ENCODE measurements at regions not wholly inside any gene's neighbourhood (a gene's known extent, or its start where the extent isn't known, plus 50 kb on each side); places are given as distances from the start of the nearest gene placed in this dataset.

DNA sequence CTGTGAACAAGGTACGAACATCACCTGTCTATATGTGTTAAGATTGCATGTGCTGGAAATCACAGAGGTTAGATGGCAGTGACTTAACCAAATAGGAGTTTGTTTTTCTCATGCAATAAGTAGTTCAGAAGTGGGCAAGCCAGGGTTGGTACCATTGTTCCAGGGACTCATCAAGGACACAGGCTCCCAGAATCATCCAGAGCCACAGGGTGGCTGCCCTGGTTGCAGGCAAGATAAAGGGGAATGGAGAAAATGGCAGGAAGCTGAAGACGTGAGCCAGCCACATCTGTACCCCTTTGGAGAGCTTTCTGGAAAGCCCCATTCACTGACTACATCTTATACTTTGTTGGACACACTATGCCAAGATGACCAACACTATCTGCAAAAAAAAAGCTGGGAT is 126.0 kb upstream of the IL12B start:
- DNase-seq (ENCODE audit: low read depth) = no peak

- DNase-seq (ENCODE audit: low read depth) = no peak
Measured at GRCh38 chr5:159456722-159457465, 126.6 kb upstream of the IL12B start.

DNA sequence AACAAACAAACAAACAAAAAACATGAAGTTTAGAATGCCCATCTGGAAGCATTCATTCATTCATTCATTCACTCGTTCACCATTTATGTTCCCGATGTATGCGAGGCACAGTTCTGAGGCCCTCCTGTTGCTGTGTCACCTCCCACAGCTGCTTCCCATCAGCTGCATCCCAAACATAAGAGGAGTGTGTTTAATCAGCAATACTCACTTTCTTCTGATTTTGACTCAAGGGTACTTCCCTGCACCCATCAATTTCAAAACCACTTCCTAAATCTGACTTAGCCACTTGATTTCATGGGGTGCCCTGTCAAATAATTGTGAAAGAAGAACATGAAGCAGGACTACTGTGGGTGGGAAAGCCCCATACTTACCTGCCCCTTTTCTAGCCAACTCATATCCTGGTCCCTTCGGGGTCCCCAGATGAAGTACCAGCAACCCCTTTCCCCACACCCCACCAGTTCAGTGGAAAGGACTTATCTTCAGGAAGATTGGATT is 128.0 kb upstream of the IL12B start:
- DNase-seq (ENCODE audit: low read depth) = no peak

DNA sequence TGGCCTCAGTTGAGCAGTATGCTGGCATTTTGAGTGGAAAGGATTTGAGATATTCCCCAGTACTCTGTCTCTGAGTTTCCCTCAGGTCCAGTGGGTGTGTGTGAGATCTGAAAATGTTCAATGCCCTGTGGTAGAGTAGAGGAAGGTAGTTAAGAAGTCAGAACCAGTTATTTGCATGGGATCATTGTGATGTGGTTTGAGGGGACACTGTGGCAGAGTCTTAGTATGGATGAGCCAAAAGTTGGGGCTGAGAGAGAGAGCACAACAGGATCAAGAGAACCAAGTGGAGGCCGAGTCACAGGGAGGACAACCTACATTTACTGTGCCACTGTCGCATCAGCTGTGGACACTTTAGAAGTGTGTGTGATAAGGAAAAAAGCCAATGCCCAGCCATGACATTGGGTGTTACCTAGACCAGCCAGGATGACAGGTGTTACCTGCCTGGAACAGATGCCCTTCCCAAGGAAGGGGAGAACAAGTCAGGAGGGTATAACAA is 128.9 kb upstream of the IL12B start:
- no peak for DNase-seq (ENCODE audit: low read depth)

DNA sequence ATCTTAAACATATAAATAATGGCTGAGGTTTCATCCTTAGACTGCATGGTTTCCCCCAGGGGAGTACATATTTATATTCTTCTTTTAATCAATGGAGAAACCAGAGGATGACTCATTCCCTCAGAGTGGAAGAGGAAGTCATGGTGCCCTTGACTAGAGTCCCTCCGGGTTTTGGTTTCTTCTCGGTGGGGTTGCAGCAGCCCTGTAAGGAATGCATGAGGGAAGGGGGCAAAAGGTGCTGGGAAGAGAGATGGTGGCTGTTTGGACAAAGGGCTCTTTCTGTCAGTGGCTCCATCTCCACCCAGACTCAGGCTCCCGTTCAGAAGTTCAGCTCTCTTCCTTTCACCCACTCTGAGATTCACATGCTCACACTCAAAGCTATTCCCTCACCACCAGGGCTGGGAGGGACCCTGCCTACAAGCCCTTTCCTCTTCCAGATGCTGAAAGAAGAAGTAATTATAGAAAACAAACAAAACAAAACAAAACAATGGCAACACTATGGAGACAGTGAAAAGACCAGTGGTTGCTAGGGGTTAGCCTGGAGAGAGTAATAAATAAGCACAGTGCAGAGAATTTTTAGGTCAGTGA is 129.8 kb upstream of the IL12B start:
- DNase-seq (ENCODE audit: low read depth) = no peak

GRCh38 chr5:159463590-159464321 is 133.5 kb upstream of the IL12B start:
- no peak for DNase-seq (ENCODE audit: low read depth)

- DNase-seq (ENCODE audit: low read depth) = no peak
Measured at GRCh38 chr5:159465604-159466003, 135.3 kb upstream of the IL12B start.

DNA sequence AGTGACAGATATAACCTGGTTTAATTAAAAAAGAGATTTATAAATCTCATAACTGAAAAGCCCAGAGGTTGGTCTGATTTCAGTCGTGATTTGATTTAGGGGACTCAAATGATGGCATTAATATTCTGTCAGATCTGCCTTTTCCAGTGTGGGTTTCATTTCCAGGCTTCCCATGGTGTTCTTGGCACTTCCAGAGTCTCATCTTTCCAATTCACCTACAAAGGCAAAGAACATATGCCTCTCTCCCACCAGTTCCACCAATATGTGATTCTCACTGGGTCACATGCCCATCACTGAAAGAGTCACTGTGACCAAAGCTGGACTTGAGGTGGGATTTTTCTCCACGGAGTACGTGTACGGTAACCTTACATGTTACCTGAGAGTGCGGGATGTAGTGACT is 137.4 kb upstream of the IL12B start:
- no peak for DNase-seq (ENCODE audit: low read depth)

DNA sequence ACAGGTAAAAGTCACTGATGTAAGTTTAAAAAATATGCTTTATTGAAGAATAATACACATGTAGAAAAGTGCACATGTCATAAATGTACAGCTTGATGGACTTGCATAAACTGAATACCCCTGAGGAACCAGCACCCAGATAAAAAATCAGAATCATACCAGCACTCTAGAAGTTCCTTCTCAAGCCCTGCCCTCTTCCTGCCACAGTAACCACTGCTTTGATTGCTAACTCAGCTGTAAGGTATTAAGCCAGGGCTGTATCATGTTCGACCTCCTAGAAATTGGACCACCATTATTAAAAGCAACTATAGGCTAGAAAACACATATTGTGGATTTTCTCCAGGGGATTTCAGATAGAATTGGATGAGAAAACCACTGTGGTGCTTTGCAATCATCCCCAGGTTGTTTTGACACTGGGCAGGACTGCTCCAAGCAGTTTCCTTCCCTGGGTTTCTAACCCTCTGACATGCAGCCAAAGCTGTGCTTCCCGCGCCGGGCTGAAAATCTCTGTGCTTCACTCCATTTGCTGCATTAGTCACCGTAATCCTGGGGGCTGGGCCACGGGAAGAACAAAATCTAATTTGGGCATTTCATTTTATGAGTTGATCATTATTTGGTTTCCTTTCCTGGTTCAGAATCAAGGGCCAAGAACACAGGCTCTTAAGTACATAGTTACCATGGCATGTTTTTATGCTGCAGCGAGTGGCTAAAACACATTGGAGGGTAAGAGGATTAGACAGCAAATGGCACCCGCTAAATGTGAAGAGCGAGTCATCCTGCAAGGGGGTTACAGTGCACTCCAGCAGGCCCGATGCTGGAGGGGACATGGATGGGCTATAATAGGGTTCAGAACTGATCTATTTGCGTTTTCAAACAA is 139.4 kb upstream of the IL12B start:
- no peak for DNase-seq (ENCODE audit: low read depth)

GRCh38 chr5:159471904-159472303 is 141.6 kb upstream of the IL12B start:
- no peak for DNase-seq (ENCODE audit: low read depth)

DNA sequence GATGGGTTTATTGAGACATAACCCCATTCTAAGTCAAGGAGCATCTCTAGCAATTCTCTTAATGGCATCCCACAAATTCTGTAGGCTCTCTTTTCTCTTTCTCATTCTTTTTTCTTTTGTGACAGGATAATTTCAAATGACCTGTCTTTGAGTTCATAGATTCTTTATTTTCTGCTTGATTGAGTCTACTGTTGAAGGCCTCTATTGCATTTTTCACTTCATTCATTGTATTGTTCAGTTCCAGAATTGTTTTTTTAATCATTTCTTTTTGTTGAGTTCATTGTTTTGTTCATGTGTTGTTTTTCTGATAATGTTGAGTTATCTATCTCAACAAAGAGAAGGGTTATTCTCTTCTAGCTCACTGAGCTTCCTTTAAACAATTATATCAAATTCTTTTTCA is 144.7 kb upstream of the IL12B start:
- DNase-seq (ENCODE audit: low read depth) = no peak

DNA sequence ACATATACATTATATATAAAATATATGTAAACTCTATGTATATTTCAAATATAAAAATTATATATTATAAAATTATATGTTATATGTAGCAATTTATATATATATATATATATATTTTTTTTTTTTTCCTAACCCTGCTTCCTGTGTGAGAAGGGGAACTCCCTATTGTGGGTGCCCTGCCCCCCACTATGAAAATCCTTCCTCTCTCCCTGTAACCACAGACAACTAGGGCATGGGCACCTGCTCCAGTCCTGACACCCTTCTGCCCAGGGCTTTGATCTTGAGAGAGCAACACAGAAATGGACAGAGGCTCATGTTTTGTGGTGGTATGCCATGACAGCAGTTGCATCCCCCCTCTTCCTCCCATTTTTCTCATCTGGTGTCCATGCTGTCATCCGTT is 148.7 kb upstream of the IL12B start:
- no peak for DNase-seq (ENCODE audit: low read depth)

DNA sequence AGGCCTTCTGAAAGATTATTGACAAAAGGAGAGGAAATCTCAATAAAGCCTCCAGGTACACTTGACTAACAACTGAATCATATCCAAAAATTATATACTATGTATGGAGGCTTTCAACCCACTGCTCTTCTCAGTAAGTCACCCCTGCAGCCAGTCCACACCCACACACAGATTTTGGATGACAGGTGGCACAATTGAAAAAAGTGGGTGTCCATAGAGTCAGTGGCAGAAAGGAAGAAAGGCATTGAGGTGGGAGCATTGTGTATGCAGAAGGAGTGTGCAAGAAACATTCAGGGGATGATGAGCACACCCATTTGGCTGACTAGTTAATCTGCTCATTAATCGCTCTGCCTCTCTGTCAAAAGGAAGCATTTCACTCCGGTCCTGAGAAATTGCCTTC is 150.6 kb upstream of the IL12B start:
- DNase-seq (ENCODE audit: low read depth) = no peak

DNA sequence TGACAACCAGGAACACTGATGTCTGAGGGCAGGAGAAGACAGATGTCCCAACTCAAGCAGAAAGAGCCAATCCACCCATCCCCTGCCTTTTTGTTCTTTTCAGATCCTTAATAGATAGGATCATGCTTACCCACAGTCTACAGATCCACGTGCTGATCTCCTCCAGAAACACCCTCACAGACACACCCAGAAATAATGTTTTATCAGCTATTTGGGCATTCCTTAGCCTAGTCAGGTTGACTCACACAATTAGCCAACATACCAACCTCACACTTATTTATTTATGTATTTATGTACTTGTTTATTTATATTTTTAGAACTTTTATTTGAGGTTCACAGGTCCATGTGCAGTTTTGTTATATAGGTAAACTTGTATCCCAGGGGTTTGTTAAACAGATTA is 151.5 kb upstream of the IL12B start:
- no peak for DNase-seq (ENCODE audit: low read depth)

DNA sequence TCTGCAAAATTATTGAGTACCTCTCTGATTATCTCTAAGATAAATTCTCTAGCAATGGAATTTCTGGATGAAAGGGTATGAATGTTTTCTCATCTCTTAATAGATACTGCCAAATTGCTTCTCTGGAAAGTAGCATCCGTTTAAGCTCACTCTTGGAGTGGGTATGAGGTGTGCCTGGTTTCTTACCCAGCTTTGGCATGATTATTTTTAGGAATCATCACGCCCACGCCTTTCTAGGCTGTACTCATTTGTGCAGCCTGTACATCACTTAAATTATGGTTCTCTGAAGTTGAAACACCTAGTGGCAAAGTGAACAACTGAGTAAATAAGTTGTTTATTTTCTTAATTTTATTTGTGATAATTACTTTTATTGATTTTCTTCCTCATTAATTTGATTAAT is 156.5 kb upstream of the IL12B start:
- DNase-seq (ENCODE audit: low read depth) = no peak

DNA sequence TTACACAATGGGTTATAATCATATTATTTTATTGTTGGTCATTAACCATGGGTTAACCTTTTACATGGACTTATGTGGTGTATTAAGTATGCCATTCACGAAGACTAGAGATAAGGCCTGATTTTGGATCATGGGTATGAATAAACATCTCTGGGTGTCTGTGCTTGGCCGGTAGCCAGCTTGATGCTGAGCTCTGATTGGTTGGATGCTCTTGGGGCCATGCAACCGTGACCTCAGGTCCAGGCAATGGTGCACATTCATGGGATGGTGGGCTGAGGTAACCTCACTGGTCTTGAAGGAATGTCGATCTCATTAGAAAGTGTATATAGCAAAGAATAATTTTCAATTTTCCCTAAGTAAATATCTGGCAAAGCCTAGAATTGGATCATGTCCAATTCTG is 158.2 kb upstream of the IL12B start:
- no peak for DNase-seq (ENCODE audit: low read depth)

- no peak for DNase-seq (ENCODE audit: low read depth)
Measured at GRCh38 chr5:159489779-159490178, 159.5 kb upstream of the IL12B start.

DNA sequence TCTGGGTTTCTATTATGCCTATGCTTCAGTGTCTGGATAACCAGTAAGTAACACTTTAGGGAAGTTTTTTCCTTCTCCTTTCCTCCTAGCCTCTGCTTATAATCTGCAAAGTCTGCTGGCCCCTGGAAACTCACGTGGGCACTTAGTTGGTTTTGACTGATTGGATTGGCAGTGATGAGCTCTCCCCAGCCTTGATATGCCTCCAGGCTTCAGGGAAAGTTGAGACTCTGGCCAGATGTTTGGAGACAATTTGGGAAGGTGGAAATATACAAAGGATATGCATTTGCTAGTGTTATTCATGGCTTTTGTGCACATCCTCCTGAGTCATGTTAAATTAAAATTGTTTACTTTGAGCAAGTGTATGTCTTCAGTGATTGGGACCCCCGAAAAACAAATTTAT is 160.2 kb upstream of the IL12B start:
- no peak for DNase-seq (ENCODE audit: low read depth)

- DNase-seq (ENCODE audit: low read depth) = no peak
Measured at GRCh38 chr5:159493696-159494095, 163.4 kb upstream of the IL12B start.

DNA sequence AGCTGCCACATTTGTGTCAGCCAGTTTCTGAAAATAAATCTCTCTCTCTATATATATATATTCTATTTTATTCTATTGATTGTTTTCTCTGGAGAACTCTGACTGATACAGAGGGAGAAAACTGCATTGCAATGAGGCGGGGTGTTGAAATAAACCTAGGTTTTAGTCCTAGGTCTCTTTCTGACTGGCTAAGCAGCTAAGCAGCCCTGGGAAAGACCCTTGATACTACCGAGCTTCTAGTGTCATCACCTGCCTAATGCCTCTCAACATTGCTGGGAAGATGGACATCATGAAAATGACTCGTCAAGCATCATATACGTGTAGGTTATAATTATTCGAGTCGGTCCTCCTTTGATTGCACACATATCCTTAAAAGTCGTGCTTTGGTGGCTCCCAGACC is 166.5 kb upstream of the IL12B start:
- no peak for DNase-seq (ENCODE audit: low read depth)

GRCh38 chr5:159497221-159497620 is 166.9 kb upstream of the IL12B start:
- no peak for DNase-seq (ENCODE audit: low read depth)

DNA sequence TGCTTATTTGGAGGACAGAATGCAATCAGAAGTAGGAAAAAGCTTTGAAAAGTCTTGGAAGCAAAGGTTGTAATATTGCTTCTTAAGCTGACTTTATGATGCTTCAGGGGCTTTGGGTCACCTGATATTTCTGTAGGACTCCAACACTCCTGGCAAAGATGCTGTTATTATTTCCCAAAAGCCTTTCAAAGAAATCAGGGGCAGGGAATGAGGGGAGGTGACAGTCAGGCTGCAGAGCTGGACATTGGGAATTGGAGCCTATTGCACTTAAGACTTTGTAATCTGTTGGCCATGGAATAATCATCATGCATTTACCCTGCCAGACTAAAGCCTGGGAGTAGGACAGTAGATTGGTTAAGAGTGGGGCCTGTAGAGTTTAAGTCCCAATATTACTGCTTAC is 168.3 kb upstream of the IL12B start:
- no peak for DNase-seq (ENCODE audit: low read depth)

Data from CMK (cell line).